ENCODE measurements at regions not wholly inside any gene's neighbourhood (a gene's known extent, or its start where the extent isn't known, plus 50 kb on each side); places are given as distances from the start of the nearest gene placed in this dataset.

DNA sequence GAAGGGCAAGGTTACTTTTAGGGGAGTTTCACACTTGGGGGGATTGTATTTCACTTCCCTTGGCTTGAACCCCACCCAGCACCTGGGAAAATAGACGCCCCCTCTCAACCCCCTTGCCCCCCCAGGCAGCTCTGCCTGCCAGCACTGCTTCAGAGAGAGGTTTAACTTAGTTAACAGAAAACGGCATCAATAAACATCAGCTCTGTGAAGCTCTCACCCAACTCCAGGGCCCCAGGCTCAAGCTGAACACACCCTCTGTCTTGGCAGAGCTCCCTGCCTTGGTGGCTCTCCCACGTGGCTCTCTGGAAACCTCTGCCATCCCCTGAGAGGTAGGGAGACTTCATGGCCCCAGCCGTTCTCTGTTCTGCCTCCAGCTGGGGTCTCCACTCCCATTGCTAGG lies 244.1 kb downstream of the ACKR3 start:
- CTCF ChIA-PET = no interaction called here
- Histone ChIP-seq H3K36me3 (replicated peaks in 1 of 2; ENCODE audit: control insufficient read depth in 1 of 2, insufficient read depth in 2 of 2, low read length in 1 of 2) (no peaks in the 10 kb centered on the region), H3K4me3 (ENCODE audit: low read depth in 2 of 2, low read length in 1 of 2) (no peak overlapping the region), H3K79me2 (ENCODE audit: insufficient read depth) (no peaks in the 10 kb centered on the region), H4K20me1 (ENCODE audit: insufficient read depth) (no peaks in the 10 kb centered on the region), H3K9me2 (no peaks in the 10 kb centered on the region), H3K27ac (ENCODE audit: low read depth in 2 of 2, low read length in 1 of 2) (no peak overlapping the region), H2AFZ (ENCODE audit: low read depth) (no peak overlapping the region), H3K9me3 (peaks cover 5% of the 10 kb centered on the region; the same call in 1 of the 2 replicates), H3K4me1 (ENCODE audit: control insufficient read depth in 1 of 2, insufficient read depth in 2 of 2, low read depth in 1 of 2, low read length in 1 of 2) (no peaks in the 10 kb centered on the region), H3K9ac (no peak overlapping the region), H3K4me2 (no peak overlapping the region), H3F3A (replicated peaks; ENCODE audit: insufficient read depth) (no peaks in the 10 kb centered on the region), H3K27me3 (ENCODE audit: insufficient read depth) (no peaks in the 10 kb centered on the region)
- 19% methylated on average over 4 of the region's 4 CpGs for WGBS (ENCODE audit: low lambda C conversion rate)
- TF ChIP-seq, protein P1, sequence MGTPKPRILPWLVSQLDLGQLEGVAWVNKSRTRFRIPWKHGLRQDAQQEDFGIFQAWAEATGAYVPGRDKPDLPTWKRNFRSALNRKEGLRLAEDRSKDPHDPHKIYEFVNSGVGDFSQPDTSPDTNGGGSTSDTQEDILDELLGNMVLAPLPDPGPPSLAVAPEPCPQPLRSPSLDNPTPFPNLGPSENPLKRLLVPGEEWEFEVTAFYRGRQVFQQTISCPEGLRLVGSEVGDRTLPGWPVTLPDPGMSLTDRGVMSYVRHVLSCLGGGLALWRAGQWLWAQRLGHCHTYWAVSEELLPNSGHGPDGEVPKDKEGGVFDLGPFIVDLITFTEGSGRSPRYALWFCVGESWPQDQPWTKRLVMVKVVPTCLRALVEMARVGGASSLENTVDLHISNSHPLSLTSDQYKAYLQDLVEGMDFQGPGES (IDR thresholded peaks at IDR 0.05; ENCODE audit: low read depth, low read length) = no peak
- TF ChIP-seq, protein P2, sequence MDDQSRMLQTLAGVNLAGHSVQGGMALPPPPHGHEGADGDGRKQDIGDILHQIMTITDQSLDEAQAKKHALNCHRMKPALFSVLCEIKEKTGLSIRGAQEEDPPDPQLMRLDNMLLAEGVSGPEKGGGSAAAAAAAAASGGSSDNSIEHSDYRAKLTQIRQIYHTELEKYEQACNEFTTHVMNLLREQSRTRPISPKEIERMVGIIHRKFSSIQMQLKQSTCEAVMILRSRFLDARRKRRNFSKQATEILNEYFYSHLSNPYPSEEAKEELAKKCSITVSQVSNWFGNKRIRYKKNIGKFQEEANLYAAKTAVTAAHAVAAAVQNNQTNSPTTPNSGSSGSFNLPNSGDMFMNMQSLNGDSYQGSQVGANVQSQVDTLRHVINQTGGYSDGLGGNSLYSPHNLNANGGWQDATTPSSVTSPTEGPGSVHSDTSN (IDR thresholded peaks at IDR 0.05) = no peak
- TF ChIP-seq, protein P3, sequence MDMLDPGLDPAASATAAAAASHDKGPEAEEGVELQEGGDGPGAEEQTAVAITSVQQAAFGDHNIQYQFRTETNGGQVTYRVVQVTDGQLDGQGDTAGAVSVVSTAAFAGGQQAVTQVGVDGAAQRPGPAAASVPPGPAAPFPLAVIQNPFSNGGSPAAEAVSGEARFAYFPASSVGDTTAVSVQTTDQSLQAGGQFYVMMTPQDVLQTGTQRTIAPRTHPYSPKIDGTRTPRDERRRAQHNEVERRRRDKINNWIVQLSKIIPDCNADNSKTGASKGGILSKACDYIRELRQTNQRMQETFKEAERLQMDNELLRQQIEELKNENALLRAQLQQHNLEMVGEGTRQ (IDR thresholded peaks at IDR 0.05; ENCODE audit: borderline replicate concordance, low read depth, low read length) = no peak
- TF ChIP-seq CHD2 (IDR thresholded peaks at IDR 0.05; ENCODE audit: low read length, partially characterized antibody) (no peak), FOXM1 (IDR thresholded peaks at IDR 0.05; ENCODE audit: low read depth) (no peak), GABPA (IDR thresholded peaks at IDR 0.05; ENCODE audit: low read depth) (no peak)
- DNase-seq = peak; percentile 27
- POLR2A ChIA-PET = no interaction called here

DNA sequence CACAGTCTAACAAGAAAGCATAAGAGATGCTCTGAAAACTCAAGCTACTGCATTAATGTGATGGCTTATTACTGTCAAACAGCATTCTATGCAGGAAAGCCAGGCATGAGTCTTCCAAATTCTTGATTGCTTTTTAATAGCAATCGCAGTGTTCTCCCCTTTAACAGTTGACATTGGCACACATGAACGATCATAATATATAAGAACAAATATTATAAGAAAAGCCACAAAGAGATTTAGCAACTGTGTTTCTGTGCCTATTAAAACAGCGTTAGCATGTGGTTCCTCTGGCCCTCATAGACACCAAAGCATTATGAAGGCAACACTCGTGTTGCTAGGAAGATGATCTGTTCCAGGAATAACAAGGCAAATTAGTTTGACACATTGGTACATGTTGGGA lies 245.0 kb downstream of the ACKR3 start:
- Histone ChIP-seq H3K4me3 (ENCODE audit: low read depth in 2 of 2, low read length in 1 of 2) (no peak overlapping the region), H3F3A (replicated peaks; ENCODE audit: insufficient read depth) (no peaks in the 10 kb centered on the region), H3K4me1 (ENCODE audit: control insufficient read depth in 1 of 2, insufficient read depth in 2 of 2, low read depth in 1 of 2, low read length in 1 of 2) (no peaks in the 10 kb centered on the region), H4K20me1 (ENCODE audit: insufficient read depth) (no peaks in the 10 kb centered on the region), H3K9me2 (no peaks in the 10 kb centered on the region), H3K36me3 (replicated peaks in 1 of 2; ENCODE audit: control insufficient read depth in 1 of 2, insufficient read depth in 2 of 2, low read length in 1 of 2) (no peaks in the 10 kb centered on the region), H3K27me3 (ENCODE audit: insufficient read depth) (no peaks in the 10 kb centered on the region), H3K4me2 (no peak overlapping the region), H3K27ac (ENCODE audit: low read depth in 2 of 2, low read length in 1 of 2) (no peak overlapping the region), H3K9me3 (no peaks in the 10 kb centered on the region), H3K79me2 (ENCODE audit: insufficient read depth) (no peaks in the 10 kb centered on the region), H3K9ac (no peak overlapping the region), H2AFZ (ENCODE audit: low read depth) (no peak overlapping the region)
- WGBS (ENCODE audit: low lambda C conversion rate) = 32% methylated on average over 4 of the region's 4 CpGs
- DNase-seq = no peak
- ChIA-PET POLR2A (no interaction called here), CTCF (no interaction called here)
- TF ChIP-seq GATA2 (CRISPR knock-in tag; IDR thresholded peaks at IDR 0.05) = no peak
- no peak for TF ChIP-seq EZH2phosphoT487 (IDR thresholded peaks at IDR 0.05; ENCODE audit: borderline replicate concordance, low read depth)
- TF ChIP-seq TEAD4 (IDR thresholded peaks at IDR 0.05; ENCODE audit: borderline replicate concordance, insufficient read depth) = no peak
- TF ChIP-seq, protein P4, sequence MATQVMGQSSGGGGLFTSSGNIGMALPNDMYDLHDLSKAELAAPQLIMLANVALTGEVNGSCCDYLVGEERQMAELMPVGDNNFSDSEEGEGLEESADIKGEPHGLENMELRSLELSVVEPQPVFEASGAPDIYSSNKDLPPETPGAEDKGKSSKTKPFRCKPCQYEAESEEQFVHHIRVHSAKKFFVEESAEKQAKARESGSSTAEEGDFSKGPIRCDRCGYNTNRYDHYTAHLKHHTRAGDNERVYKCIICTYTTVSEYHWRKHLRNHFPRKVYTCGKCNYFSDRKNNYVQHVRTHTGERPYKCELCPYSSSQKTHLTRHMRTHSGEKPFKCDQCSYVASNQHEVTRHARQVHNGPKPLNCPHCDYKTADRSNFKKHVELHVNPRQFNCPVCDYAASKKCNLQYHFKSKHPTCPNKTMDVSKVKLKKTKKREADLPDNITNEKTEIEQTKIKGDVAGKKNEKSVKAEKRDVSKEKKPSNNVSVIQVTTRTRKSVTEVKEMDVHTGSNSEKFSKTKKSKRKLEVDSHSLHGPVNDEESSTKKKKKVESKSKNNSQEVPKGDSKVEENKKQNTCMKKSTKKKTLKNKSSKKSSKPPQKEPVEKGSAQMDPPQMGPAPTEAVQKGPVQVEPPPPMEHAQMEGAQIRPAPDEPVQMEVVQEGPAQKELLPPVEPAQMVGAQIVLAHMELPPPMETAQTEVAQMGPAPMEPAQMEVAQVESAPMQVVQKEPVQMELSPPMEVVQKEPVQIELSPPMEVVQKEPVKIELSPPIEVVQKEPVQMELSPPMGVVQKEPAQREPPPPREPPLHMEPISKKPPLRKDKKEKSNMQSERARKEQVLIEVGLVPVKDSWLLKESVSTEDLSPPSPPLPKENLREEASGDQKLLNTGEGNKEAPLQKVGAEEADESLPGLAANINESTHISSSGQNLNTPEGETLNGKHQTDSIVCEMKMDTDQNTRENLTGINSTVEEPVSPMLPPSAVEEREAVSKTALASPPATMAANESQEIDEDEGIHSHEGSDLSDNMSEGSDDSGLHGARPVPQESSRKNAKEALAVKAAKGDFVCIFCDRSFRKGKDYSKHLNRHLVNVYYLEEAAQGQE (IDR thresholded peaks at IDR 0.05; ENCODE audit: low read depth, low read length) = no peak
- TF ChIP-seq, protein P2 (IDR thresholded peaks at IDR 0.05) = no peak
- TF ChIP-seq, protein P5, sequence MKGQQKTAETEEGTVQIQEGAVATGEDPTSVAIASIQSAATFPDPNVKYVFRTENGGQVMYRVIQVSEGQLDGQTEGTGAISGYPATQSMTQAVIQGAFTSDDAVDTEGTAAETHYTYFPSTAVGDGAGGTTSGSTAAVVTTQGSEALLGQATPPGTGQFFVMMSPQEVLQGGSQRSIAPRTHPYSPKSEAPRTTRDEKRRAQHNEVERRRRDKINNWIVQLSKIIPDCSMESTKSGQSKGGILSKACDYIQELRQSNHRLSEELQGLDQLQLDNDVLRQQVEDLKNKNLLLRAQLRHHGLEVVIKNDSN (IDR thresholded peaks at IDR 0.05; ENCODE audit: borderline replicate concordance, low read depth) = no peak
- no peak for TF ChIP-seq FOXM1 (IDR thresholded peaks at IDR 0.05; ENCODE audit: low read depth)
